ENCODE measurements at regions not wholly inside any gene's neighbourhood (a gene's known extent, or its start where the extent isn't known, plus 50 kb on each side); places are given as distances from the start of the nearest gene placed in this dataset.

DNA sequence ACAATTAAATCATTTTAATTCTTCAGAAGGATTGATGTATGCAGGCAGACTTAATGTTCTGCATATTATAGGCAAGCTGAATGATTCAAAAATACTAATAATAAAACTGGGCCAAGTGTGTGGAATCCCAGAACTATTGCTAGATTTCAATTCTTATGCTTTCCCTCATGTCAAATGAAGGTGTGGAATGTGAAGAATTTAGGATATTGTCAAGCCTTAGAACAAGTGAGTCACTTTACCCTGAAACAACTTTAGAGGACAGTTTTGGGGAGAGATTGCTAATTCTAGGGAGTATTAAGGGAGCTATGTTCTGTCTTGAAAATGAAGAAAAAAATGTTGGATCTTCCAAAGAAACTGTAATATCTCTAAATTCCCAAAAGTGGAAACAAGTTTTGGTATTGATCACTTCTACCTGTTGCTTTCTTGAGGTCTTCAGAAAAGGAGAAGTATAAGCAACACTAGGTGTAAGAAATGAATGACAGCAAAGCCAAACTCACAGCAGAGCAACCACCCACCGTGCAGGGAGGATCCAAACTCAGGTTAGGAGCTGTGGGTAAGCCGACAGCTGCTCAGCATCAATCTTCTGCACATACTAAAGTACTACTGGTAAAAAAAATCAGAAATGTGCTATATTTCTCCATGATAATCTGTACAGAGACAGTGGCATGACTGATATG, 818.1 kb downstream of the SLC4A3 start:
- no peak for TF ChIP-seq CTCF (IDR thresholded peaks at IDR 0.05 in 8 of 11, conservative IDR thresholded peaks at IDR 0.05 in 3 of 11)
- TF ChIP-seq POLR2A (IDR thresholded peaks at IDR 0.05): no peak
- TF ChIP-seq POLR2AphosphoS5 (IDR thresholded peaks at IDR 0.05): no peak
